Ovary (tissue), 7 donors: ENCODE measurements at regions not wholly inside any gene's neighbourhood (a gene's known extent, or its start where the extent isn't known, plus 50 kb on each side); places are given as distances from the start of the nearest gene placed in this dataset.

Experiments
- DNase-seq, 5 donors: peaks; one replicate each; pipeline ENCODE4 v3.0.0-alpha.2; 2019 to 2020
- H3K27ac ChIP-seq, 2 donors: fragments of 200-600 bp; one replicate each; pipeline versions ENCODE4 v1.5.1 to v1.8.0; 2019 to 2022
- H3K27me3 ChIP-seq: fragments of 200-600 bp; one replicate; pipeline ENCODE4 v1.8.0; 2022
- H3K36me3 ChIP-seq: fragments of 200-600 bp; sonication (generic); one replicate; pipeline ENCODE4 v1.5.1; 2019
- H3K4me1 ChIP-seq: one replicate; pipeline ENCODE4 v1.8.1; 2013; ENCODE audit warnings: mild to moderate bottlenecking, moderate library complexity; ENCODE audit not compliant: insufficient read depth
- H3K4me3 ChIP-seq: fragments of 200-600 bp; sonication (generic); one replicate; pipeline ENCODE4 v1.5.1; 2017
- H3K9me3 ChIP-seq, 2 donors: fragments of 200-600 bp in 1 of 2; sonication (generic) in 1 of 2; one replicate each; pipeline versions ENCODE4 v1.5.1 to v1.8.1; 2013 to 2019; ENCODE audit warnings: mild to moderate bottlenecking in 1 of 2, moderate library complexity in 1 of 2
- CTCF ChIP-seq, 3 donors: fragments of 450-650 bp in 2 of 3; fragments of 200-600 bp in 1 of 3; IDR thresholded peaks; one replicate each; pipeline versions ENCODE4 v1.5.1 to v1.8.0; 2016 to 2022; ENCODE audit warnings: antibody characterized with exemption in 3 of 3, mild to moderate bottlenecking in 1 of 3
- EP300 ChIP-seq: sonication (generic); formaldehyde crosslinking; IDR thresholded peaks from one replicate; pipeline ENCODE4 v1.6.1; 2017; ENCODE audit warnings: antibody characterized with exemption
- POLR2A ChIP-seq: fragments of 450-650 bp; IDR thresholded peaks from one replicate; pipeline ENCODE4 v1.6.1; 2017; ENCODE audit warnings: antibody characterized with exemption, mild to moderate bottlenecking, moderate library complexity
- WGBS, 3 donors: extraction: QIAGEN DNeasy Blood & Tissue Kit in 1 of 3; methylation state at CpG; one replicate each; pipeline versions ENCODE4 v1.1.5 to v1.1.7; 2013 to 2017; 5-methylcytosine and 5-hydroxymethylcytosine counted together
- intact Hi-C, 4 donors: fragments of 100-400 bp; cut with DNase I; formaldehyde crosslinking; loops; one replicate each; pipeline versions ENCODE4 v1.11.0 to v1.15.1; 2022 to 2023
- donor health status: DM: no; HTN: no; CAD: no; lungs with moderate emphysema.
- donor health status: DM: no; HTN: no; CAD: no.
- donor health status: Bipolar disorder and iron deficiency.
- donor health status: DM: no; HTN: no; CAD: no.
- donor health status: DM: yes; HTN: yes; CAD: no.

DNA sequence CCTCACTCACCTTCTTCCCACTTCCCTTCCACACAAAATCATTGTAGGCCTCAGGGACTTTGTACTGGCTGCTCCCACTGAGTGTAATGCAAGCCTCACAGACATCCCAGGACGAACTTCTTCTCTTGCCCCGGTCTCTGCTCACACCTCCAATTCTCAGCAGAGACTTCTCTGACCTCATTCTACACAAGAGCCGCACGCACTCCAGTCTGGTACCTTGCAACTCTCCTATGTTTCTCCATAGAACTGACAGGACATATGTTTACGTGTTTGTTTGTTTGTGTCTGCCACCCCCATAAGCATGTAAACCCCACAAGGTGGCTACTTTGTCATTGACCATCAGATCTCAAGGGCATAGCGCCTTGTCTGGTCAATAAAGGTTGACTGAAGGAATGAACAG, 350.8 kb downstream of the AJAP1 start:
- Histone ChIP-seq H3K4me3 (no peak overlapping the region), H3K36me3 (no peaks in the 10 kb centered on the region), H3K27me3 (no peaks in the 10 kb centered on the region), H3K27ac (no peak overlapping the region), H3K9me3 (no peaks in the 10 kb centered on the region), H3K4me1 (no peaks in the 10 kb centered on the region)
- WGBS, 3 donors, result 76 to 82% (median 80%) methylated on average over 6 of the region's 6 CpGs
- no peak for TF ChIP-seq CTCF (IDR thresholded peaks at IDR 0.05)
- intact Hi-C loops, result no loop called here
- DNase-seq, result no peak

GRCh38 chr1:5002676-5003075, 348.3 kb downstream of the AJAP1 start:
- Histone ChIP-seq H3K9me3 (no peaks in the 10 kb centered on the region), H3K36me3 (no peaks in the 10 kb centered on the region), H3K4me1 (no peaks in the 10 kb centered on the region), H3K27ac (no peak overlapping the region), H3K27me3 (no peaks in the 10 kb centered on the region), H3K4me3 (no peak overlapping the region)
- 78 to 85% (median 82%) methylated on average over 2 of the region's 2 CpGs for WGBS, 3 donors
- TF ChIP-seq CTCF (IDR thresholded peaks at IDR 0.05) (no peak), POLR2A (no peak), EP300 (no peak)
- intact Hi-C loops, result no loop called here
- no peak for DNase-seq

DNA sequence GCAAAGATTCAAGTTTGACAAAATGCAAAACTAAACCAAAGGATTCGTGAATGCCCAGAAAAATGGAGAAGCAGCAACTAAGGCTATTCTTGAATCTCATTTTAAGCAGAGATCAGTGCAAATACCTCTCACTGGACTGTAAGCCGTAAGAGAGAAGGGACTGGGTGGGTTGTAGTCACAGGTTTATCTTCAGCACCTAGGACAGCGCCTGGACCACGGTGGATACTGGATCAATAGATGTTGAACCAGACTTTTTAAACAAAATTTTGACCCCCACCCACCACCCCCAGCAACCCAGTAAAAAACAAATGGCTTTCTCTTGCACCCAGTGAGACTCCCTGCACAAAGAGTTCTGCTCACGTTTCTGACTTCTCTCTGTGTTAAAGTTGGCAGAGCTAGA, 347.1 kb downstream of the AJAP1 start:
- Histone ChIP-seq H3K27ac (no peak overlapping the region), H3K36me3 (no peaks in the 10 kb centered on the region), H3K9me3 (no peaks in the 10 kb centered on the region), H3K4me3 (no peak overlapping the region), H3K4me1 (no peaks in the 10 kb centered on the region), H3K27me3 (no peaks in the 10 kb centered on the region)
- TF ChIP-seq CTCF (IDR thresholded peaks at IDR 0.05) (no peak), POLR2A (no peak), EP300 (no peak)
- DNase-seq, result no peak
- intact Hi-C loops, result no loop called here
- WGBS, 3 donors, result 27 to 40% (median 35%) methylated on average over 5 of the region's 5 CpGs

DNA sequence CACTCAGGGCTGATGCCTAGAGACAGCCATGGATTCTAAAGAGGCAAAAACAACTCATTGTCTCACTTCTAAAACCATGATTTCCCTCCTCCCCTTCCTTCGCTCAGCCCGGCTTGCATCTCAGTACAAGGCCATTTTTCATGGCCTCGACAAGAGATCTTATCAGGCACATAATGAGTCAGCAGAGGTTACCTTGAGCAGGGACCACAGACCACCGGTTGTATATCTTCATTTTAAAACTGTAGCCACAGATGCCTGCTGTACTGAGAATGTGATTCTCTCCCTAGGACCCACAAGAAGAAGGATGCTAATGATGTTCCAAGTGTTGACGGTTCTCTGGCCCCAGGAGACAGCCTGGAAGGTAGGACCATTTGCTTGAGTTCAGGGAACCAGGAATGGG, 331.9 kb downstream of the AJAP1 start:
- WGBS, 3 donors, result 42 to 49% (median 45%) methylated on average over 5 of the region's 5 CpGs
- Histone ChIP-seq H3K4me3 (no peak overlapping the region), H3K27me3 (no peaks in the 10 kb centered on the region), H3K9me3 (no peaks in the 10 kb centered on the region), H3K27ac (no peak overlapping the region), H3K36me3 (no peaks in the 10 kb centered on the region), H3K4me1 (no peaks in the 10 kb centered on the region)
- no peak for DNase-seq
- TF ChIP-seq EP300 (no peak), CTCF (IDR thresholded peaks at IDR 0.05) (no peak), POLR2A (no peak)
- intact Hi-C loops, result no loop called here

GRCh38 chr1:4984841-4985240, 330.4 kb downstream of the AJAP1 start:
- intact Hi-C loops, result no loop called here
- no peak for TF ChIP-seq CTCF (IDR thresholded peaks at IDR 0.05)
- no peak for TF ChIP-seq POLR2A
- no peak for TF ChIP-seq EP300

More at GRCh38 chr1:4984841-4985240, 330.4 kb downstream of the AJAP1 start:
- Histone ChIP-seq H3K4me1 (peaks cover 4% of the 10 kb centered on the region), H3K27ac (no peak overlapping the region), H3K27me3 (no peaks in the 10 kb centered on the region), H3K9me3 (no peaks in the 10 kb centered on the region), H3K4me3 (no peak overlapping the region), H3K36me3 (no peaks in the 10 kb centered on the region)
- no peak for DNase-seq
- WGBS, 3 donors, result 85 to 88% (median 85%) methylated on average over 18 of the region's 18 CpGs
